ENCODE measurements at regions not wholly inside any gene's neighbourhood (a gene's known extent, or its start where the extent isn't known, plus 50 kb on each side); places are given as distances from the start of the nearest gene placed in this dataset.
A peak's percentile ranks its signal among the peaks of the same experiment; 100 is the strongest.

GRCh38 chr7:22670422-22670815, 56.6 kb upstream of the IL6 start:
- Mint-ChIP-seq H3K36me3 (ENCODE audit: low read depth) (peaks cover 1% of the 10 kb centered on the region), H3K9me3 (ENCODE audit: low read depth) (peaks cover 3% of the 10 kb centered on the region), H3K27me3 (ENCODE audit: low read depth) (no peaks in the 10 kb centered on the region), H3K4me1 (ENCODE audit: low read depth) (peaks cover 55% of the 10 kb centered on the region), H3K27ac (ENCODE audit: unreplicated experiment) (no peak overlapping the region), H3K4me3 (ENCODE audit: unreplicated experiment) (no peak overlapping the region)
- no peak for TF ChIP-seq CTCF (IDR thresholded peaks at IDR 0.05)
- no peak for DNase-seq (ENCODE audit: low spot score)

GRCh38 chr7:22669692-22670421, 57.1 kb upstream of the IL6 start:
- Mint-ChIP-seq H3K27ac (ENCODE audit: unreplicated experiment) (no peak overlapping the region), H3K36me3 (ENCODE audit: low read depth) (peaks cover 1% of the 10 kb centered on the region), H3K4me3 (ENCODE audit: unreplicated experiment) (no peak overlapping the region), H3K27me3 (ENCODE audit: low read depth) (no peaks in the 10 kb centered on the region), H3K9me3 (ENCODE audit: low read depth) (peaks cover 3% of the 10 kb centered on the region), H3K4me1 (ENCODE audit: low read depth) (peaks cover 55% of the 10 kb centered on the region)
- DNase-seq (ENCODE audit: low spot score): no peak
- TF ChIP-seq CTCF (IDR thresholded peaks at IDR 0.05): no peak

- H3K4me3 Mint-ChIP-seq (ENCODE audit: unreplicated experiment): no peak overlapping the region
- H3K9me3 Mint-ChIP-seq (ENCODE audit: low read depth): peaks cover 3% of the 10 kb centered on the region
- TF ChIP-seq CTCF (IDR thresholded peaks at IDR 0.05): no peak
- H3K36me3 Mint-ChIP-seq (ENCODE audit: low read depth): peaks cover 1% of the 10 kb centered on the region
- no peak for DNase-seq (ENCODE audit: low spot score)
- peaks cover 61% of the 10 kb centered on the region for H3K4me1 Mint-ChIP-seq (ENCODE audit: low read depth)
- no peaks in the 10 kb centered on the region for H3K27me3 Mint-ChIP-seq (ENCODE audit: low read depth)
- H3K27ac Mint-ChIP-seq (ENCODE audit: unreplicated experiment): peak overlapping the region; percentile 52
These were observed 58.0 kb upstream of the IL6 start for GRCh38 chr7:22668971-22669401.

- H3K9me3 Mint-ChIP-seq (ENCODE audit: low read depth): peaks cover 3% of the 10 kb centered on the region
- no peaks in the 10 kb centered on the region for H3K27me3 Mint-ChIP-seq (ENCODE audit: low read depth)
- peak overlapping the region; percentile 13 for H3K27ac Mint-ChIP-seq (ENCODE audit: unreplicated experiment)
- H3K4me3 Mint-ChIP-seq (ENCODE audit: unreplicated experiment): no peak overlapping the region
- DNase-seq (ENCODE audit: low spot score): no peak
- TF ChIP-seq CTCF (IDR thresholded peaks at IDR 0.05): no peak
- H3K36me3 Mint-ChIP-seq (ENCODE audit: low read depth): no peaks in the 10 kb centered on the region
- H3K4me1 Mint-ChIP-seq (ENCODE audit: low read depth): peaks cover 69% of the 10 kb centered on the region
These were observed 59.3 kb upstream of the IL6 start for GRCh38 chr7:22667562-22668239.

- Mint-ChIP-seq H3K27me3 (ENCODE audit: low read depth) (no peaks in the 10 kb centered on the region), H3K4me1 (ENCODE audit: low read depth) (peaks cover 70% of the 10 kb centered on the region), H3K9me3 (ENCODE audit: low read depth) (peaks cover 3% of the 10 kb centered on the region), H3K36me3 (ENCODE audit: low read depth) (no peaks in the 10 kb centered on the region), H3K27ac (ENCODE audit: unreplicated experiment) (peak overlapping the region; percentile 13), H3K4me3 (ENCODE audit: unreplicated experiment) (no peak overlapping the region)
- no peak for DNase-seq (ENCODE audit: low spot score)
- no peak for TF ChIP-seq CTCF (IDR thresholded peaks at IDR 0.05)
These were observed 59.8 kb upstream of the IL6 start for GRCh38 chr7:22667187-22667561.

Data from chondrocyte (in vitro differentiated cells).